ENCODE measurements at regions not wholly inside any gene's neighbourhood (a gene's known extent, or its start where the extent isn't known, plus 50 kb on each side); places are given as distances from the start of the nearest gene placed in this dataset.

DNA sequence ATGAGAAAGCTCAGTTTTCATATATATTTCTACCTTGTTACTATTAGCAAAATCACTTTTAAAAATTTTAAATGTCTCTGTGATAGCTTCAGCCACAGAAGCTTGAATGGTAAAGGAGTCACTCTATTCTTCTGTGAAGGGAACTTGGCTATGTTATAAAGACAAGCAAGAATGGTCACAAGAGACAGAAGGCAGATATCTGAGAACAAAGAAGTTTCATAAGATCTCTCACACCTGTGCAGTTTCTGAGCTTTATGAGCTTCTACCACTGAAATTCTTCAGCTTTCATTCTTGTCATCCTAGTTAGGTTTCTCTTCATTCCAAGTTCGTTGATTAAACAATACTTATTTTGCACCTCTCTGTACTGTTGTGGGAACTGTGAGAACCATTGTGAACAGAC lies 853.4 kb downstream of the IGSF11 start:
- intact Hi-C loops (cut with DNase I): no loop called here
- DNase-seq: no peak
- Histone ChIP-seq H3K27ac (ENCODE audit: low read depth in 2 of 2, low read length in 2 of 2) (no peak overlapping the region), H3K4me3 (ENCODE audit: low read length in 3 of 3) (no peak overlapping the region), H3K27me3 (ENCODE audit: control insufficient read depth, insufficient read depth, low read length) (no peaks in the 10 kb centered on the region), H3K36me3 (ENCODE audit: control insufficient read depth in 2 of 3, insufficient read depth in 3 of 3, low read length in 3 of 3) (no peaks in the 10 kb centered on the region), H3K4me1 (ENCODE audit: control insufficient read depth in 2 of 3, insufficient read depth in 2 of 3, low read depth in 1 of 3, low read length in 3 of 3) (no peaks in the 10 kb centered on the region), H3K9ac (ENCODE audit: low read length in 3 of 3) (no peak overlapping the region), H3K9me3 (ENCODE audit: control insufficient read depth in 2 of 3, insufficient read depth in 1 of 3, low read length in 3 of 3) (no peaks in the 10 kb centered on the region)
- FAIRE-seq: no peak
- TF ChIP-seq, protein P1, sequence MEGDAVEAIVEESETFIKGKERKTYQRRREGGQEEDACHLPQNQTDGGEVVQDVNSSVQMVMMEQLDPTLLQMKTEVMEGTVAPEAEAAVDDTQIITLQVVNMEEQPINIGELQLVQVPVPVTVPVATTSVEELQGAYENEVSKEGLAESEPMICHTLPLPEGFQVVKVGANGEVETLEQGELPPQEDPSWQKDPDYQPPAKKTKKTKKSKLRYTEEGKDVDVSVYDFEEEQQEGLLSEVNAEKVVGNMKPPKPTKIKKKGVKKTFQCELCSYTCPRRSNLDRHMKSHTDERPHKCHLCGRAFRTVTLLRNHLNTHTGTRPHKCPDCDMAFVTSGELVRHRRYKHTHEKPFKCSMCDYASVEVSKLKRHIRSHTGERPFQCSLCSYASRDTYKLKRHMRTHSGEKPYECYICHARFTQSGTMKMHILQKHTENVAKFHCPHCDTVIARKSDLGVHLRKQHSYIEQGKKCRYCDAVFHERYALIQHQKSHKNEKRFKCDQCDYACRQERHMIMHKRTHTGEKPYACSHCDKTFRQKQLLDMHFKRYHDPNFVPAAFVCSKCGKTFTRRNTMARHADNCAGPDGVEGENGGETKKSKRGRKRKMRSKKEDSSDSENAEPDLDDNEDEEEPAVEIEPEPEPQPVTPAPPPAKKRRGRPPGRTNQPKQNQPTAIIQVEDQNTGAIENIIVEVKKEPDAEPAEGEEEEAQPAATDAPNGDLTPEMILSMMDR (IDR thresholded peaks at IDR 0.05; ENCODE audit: borderline replicate concordance, extremely low read depth, insufficient read depth): no peak

DNA sequence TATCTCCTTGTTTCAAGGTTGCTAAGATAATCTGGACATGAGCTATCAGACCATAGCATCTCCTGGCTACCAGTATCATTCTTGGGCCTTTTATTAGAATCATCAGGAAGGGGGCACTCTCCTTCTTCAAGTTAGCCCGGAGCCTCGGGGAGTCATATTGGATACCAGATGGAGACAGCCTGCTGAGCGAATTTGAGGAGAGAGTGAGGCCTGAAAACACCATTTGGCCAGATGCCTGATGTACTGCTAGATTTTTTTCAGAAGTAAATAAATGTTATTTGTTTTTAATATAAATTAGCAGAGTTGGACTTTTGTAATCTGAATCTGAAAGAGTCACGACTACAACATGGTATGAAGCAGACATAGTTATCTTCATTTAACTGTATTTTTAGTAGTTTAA lies 848.6 kb downstream of the IGSF11 start:
- no peak for DNase-seq
- H3K4me3 ChIP-seq (ENCODE audit: low read length in 3 of 3): no peak overlapping the region
- H3K9ac ChIP-seq (ENCODE audit: low read length in 3 of 3): no peak overlapping the region
- FAIRE-seq: no peak
- intact Hi-C loops (cut with DNase I): no loop called here
- no peaks in the 10 kb centered on the region for H3K9me3 ChIP-seq (ENCODE audit: control insufficient read depth in 2 of 3, insufficient read depth in 1 of 3, low read length in 3 of 3)
- H3K27ac ChIP-seq (ENCODE audit: low read depth in 2 of 2, low read length in 2 of 2): no peak overlapping the region
- H3K4me1 ChIP-seq (ENCODE audit: control insufficient read depth in 2 of 3, insufficient read depth in 2 of 3, low read depth in 1 of 3, low read length in 3 of 3): no peaks in the 10 kb centered on the region
- no peaks in the 10 kb centered on the region for H3K36me3 ChIP-seq (ENCODE audit: control insufficient read depth in 2 of 3, insufficient read depth in 3 of 3, low read length in 3 of 3)
- TF ChIP-seq, protein P1 (IDR thresholded peaks at IDR 0.05; ENCODE audit: borderline replicate concordance, extremely low read depth, insufficient read depth): no peak
- H3K27me3 ChIP-seq (ENCODE audit: control insufficient read depth, insufficient read depth, low read length): no peaks in the 10 kb centered on the region

DNA sequence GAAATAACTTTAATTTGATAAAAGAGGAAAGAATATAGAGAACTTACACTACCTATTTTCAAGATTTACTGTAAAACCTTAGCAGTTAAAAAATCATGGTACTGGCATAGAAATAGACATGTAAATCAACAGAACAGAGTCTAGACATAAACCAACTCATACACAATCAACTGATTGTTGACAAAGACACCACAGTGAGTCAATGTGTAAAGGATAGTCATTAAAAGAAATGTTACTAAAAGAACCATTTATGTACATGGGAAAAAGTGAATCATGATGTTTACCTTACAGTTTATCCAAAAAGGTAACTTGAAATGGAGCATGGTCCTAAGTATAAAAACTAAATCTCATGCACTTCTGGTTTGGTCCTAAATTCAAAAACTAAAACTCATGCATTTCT lies 847.4 kb downstream of the IGSF11 start:
- intact Hi-C loops (cut with DNase I): no loop called here

More for the DNA sequence above, 847.4 kb downstream of the IGSF11 start:
- Histone ChIP-seq H3K4me1 (ENCODE audit: control insufficient read depth in 2 of 3, insufficient read depth in 2 of 3, low read depth in 1 of 3, low read length in 3 of 3) (no peaks in the 10 kb centered on the region), H3K9me3 (ENCODE audit: control insufficient read depth in 2 of 3, insufficient read depth in 1 of 3, low read length in 3 of 3) (no peaks in the 10 kb centered on the region), H3K4me3 (ENCODE audit: low read length in 3 of 3) (no peak overlapping the region), H3K9ac (ENCODE audit: low read length in 3 of 3) (no peak overlapping the region), H3K27me3 (ENCODE audit: control insufficient read depth, insufficient read depth, low read length) (no peaks in the 10 kb centered on the region), H3K36me3 (ENCODE audit: control insufficient read depth in 2 of 3, insufficient read depth in 3 of 3, low read length in 3 of 3) (no peaks in the 10 kb centered on the region), H3K27ac (ENCODE audit: low read depth in 2 of 2, low read length in 2 of 2) (no peak overlapping the region)
- DNase-seq: no peak
- no peak for FAIRE-seq
- TF ChIP-seq, protein P1 (IDR thresholded peaks at IDR 0.05; ENCODE audit: borderline replicate concordance, extremely low read depth, insufficient read depth): no peak

Measured in kidney (tissue), 13 donors.